Activated naive CD4-positive, alpha-beta T cell treated with anti-CD3 and anti-CD28 coated beads, Interleukin-2, amount 50 U/mL, for 72 hours (primary cell): ENCODE measurements at regions not wholly inside any gene's neighbourhood (a gene's known extent, or its start where the extent isn't known, plus 50 kb on each side); places are given as distances from the start of the nearest gene placed in this dataset.
"Not testable (repeated sequence)": the region's sequence is repeated elsewhere in the genome, so short reads cannot be mapped to it uniquely, and the experiment has no call there.

ENCODE experiments used
- ATAC-seq, 2 donors: fragments of 150-1000 bp; cut with Tn5 transposase; 2 replicates each; pipeline ENCODE4 v1.10.0; 2021; ENCODE audit warnings: mild to moderate bottlenecking in 2 of 2, moderate library complexity in 2 of 2
- DNase-seq, 2 donors: peaks; one replicate each; pipeline ENCODE4 v3.0.0; 2021 to 2022; ENCODE audit warnings: low spot score in 2 of 2
- H3K27ac Mint-ChIP-seq, 2 donors: one replicate each; pipeline ENCODE4 v1.8.0; 2022; ENCODE audit warnings: mild to moderate bottlenecking in 2 of 2, mixed read lengths in 2 of 2
- H3K36me3 Mint-ChIP-seq, 2 donors: one replicate each; pipeline ENCODE4 v1.8.0; 2022; ENCODE audit warnings: mixed read lengths in 2 of 2
- H3K9me3 Mint-ChIP-seq, 2 donors: one replicate each; pipeline ENCODE4 v1.8.0; 2022; ENCODE audit warnings: mixed read lengths in 2 of 2

DNA sequence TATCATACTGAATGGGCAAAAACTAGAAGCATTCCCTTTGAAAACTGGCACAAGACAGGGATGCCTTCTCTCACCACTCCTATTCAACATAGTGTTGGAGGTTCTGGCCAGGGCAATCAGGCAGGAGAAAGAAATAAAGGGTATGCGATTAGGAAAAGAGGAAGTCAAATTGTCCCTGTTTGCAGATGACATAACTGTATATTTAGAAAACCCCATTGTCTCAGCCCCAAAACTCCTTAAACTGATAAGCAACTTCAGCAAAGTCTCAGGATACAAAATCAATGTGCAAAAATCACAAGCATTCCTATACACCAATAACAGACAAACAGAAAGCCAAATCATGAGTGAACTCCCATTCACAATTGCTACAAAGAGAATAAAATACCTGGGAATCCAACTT, 52.5 kb upstream of the CCDC71L start:
- DNase-seq, ATAC-seq, H3K27ac Mint-ChIP-seq: not testable (repeated sequence)
- Mint-ChIP-seq H3K9me3 (peaks cover 5 to 19% of the 10 kb centered on the region in 2 donors), H3K36me3 (peaks cover 6 to 44% of the 10 kb centered on the region in 2 donors)

GRCh38 chr7:106714590-106715442, 53.9 kb upstream of the CCDC71L start:
- not testable (repeated sequence) for H3K27ac Mint-ChIP-seq, ATAC-seq, DNase-seq
- Mint-ChIP-seq H3K36me3 (peaks cover 6 to 44% of the 10 kb centered on the region in 2 donors), H3K9me3 (peaks cover 5 to 25% of the 10 kb centered on the region in 2 donors)

GRCh38 chr7:106715730-106716129, 54.8 kb upstream of the CCDC71L start:
- ATAC-seq, result no peak
- Mint-ChIP-seq H3K36me3 (peaks cover 6 to 40% of the 10 kb centered on the region in 2 donors), H3K9me3 (peaks cover 5 to 24% of the 10 kb centered on the region in 2 donors), H3K27ac (no peak overlapping the region)
- DNase-seq, result no peak

DNA sequence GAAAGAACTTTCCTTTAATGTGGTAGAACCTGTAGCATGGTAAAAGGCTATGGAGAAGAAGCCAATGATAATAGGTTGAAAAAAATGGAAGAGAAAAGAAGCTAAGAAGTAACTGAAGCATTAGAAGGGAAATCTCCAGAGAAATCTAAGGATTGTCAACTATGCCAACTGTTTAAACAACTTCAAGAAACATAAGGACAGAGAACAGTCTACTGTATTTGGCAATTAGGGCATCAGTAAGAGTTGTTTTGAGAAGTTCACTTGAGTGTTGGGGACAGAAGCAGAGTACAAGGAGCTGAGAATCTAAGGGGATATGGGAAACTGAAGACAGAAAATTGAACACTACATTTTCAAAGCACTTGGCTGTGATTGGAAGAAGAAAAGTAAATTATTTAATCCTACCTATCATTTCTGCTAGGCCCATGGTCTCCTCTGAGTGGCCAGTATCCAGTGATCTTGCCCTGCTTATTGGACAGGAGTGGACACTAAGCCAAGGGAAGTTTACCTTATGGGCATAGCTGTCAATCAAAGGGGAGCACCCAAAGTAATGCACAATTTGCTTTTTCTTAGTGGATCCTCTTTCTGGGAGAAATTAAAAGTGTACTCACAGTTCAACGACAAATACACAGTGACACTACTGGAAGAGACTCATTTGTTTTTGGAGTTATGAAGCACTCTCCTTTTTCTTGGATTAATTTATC, 56.4 kb upstream of the CCDC71L start:
- no peak for DNase-seq
- H3K36me3 Mint-ChIP-seq, result peaks cover 0 to 28% of the 10 kb centered on the region in 2 donors
- ATAC-seq, result no peak
- peaks cover 0 to 20% of the 10 kb centered on the region in 2 donors for H3K9me3 Mint-ChIP-seq
- no peak overlapping the region for H3K27ac Mint-ChIP-seq

GRCh38 chr7:106717955-106718871, 57.3 kb upstream of the CCDC71L start:
- Mint-ChIP-seq H3K9me3 (peaks cover 0 to 19% of the 10 kb centered on the region in 2 donors), H3K27ac (no peak overlapping the region), H3K36me3 (peaks cover 0 to 29% of the 10 kb centered on the region in 2 donors)
- ATAC-seq, result peak; percentile 99 to 100
- peak; percentile 64 to 73 for DNase-seq

- Mint-ChIP-seq H3K36me3 (peaks cover 0 to 26% of the 10 kb centered on the region in 2 donors), H3K9me3 (peaks cover 0 to 20% of the 10 kb centered on the region in 2 donors), H3K27ac (no peak overlapping the region)
- DNase-seq (no peak), ATAC-seq (no peak)
These were observed 59.7 kb upstream of the CCDC71L start for GRCh38 chr7:106720641-106721040.

DNA sequence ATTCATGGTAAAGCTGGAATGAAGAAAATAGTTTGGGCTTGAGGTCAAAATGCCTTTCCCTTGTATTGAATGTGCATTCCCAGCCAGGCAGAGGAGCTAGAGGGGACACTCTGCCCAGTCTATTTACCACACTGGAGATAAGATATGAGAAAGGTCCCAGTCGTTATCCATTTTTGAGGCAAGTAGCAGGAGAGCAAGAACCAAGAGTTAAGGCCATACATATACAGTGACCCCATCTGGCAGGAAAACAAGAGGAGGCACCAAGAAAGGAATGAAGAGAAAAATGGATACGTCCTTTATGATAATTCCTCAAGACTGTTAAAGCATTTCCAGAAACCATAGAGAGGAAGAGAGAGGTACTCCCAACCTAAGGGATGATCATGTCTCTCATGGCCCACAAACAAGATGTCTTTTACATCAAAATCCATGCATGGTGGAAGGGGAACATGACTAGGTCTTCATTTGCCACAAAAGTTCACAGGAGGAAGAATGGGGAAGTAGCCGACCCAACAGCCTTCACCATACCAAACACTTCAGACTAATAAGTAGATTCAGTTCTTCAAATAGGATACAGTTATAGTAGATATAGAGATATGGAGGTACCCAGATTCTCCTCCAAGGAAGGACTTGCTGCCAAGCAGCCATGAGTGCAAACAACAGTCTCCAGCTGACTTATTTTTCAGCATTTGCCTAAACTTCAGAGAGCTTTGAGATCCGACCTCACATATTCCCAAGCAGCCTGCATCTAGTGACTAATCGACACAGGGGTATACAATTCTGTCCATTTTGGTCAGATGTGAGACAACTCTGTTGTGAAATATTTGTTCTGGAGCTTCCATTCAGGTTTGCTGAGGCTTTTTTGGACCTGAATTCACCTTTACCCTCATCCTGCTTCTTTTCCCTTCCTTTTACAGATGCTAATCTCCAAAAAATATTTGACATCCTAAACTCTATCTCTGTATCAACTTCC, 61.1 kb upstream of the CCDC71L start:
- DNase-seq (no peak), ATAC-seq (no peak)
- H3K36me3 Mint-ChIP-seq, result peaks cover 0 to 31% of the 10 kb centered on the region in 2 donors
- no peak overlapping the region for H3K27ac Mint-ChIP-seq
- H3K9me3 Mint-ChIP-seq, result peaks cover 0 to 20% of the 10 kb centered on the region in 2 donors

DNA sequence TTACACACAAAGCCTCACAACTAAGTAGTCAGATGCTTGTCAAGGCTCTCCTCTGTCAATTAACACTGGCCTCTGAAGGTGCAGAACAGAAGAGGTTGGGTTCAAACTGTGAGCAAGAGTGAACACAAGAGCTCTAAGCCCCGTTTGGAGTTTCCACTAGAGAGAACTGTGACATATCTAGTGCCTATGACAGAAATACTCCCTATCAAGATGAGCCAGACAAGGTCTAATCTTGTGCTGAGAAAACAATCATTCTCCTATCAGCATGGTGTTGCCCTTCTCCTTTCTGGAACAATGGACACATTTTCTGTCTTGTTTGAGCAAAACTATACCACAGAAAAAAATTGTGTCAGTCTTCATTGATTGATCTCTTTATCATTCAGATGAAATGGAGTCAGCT, 62.4 kb upstream of the CCDC71L start:
- peak in 1 of 2 donors; percentile 34 for ATAC-seq
- Mint-ChIP-seq H3K36me3 (peaks cover 0 to 31% of the 10 kb centered on the region in 2 donors), H3K9me3 (peaks cover 0 to 20% of the 10 kb centered on the region in 2 donors), H3K27ac (no peak overlapping the region)
- no peak for DNase-seq

DNA sequence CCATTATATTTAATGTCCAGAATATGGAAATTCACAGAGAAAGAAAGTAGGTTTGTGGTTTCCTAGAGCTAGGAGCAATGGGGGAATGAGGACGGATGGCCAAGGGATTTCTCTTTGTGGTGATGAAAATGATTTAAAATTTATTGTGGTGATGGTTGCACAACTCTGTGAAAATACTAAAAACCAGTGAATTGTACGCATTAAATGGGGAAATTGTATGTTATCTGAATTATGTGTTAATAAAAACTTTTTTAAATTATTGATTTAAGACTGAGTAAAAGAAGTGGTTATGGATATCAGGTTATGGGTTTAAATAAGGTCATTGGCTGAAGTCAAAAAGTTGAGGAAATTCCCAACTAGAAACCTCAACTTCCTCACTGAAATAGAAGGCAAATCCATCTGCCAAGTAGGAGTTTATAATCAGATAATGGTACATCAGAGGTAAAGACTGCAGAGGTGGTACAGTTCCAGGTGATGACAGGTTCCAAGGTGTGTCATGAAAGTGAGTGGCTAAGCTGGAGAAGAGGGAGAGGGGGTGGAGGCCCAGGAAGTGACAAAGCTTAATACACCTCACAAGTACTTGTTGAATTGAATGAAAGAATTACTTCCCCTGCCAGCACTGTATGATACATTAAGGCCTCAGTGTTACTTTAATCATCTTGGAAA, 68.9 kb upstream of the CCDC71L start:
- DNase-seq (no peak), ATAC-seq (peak; percentile 54 to 74)
- H3K36me3 Mint-ChIP-seq, result peaks cover 0 to 7% of the 10 kb centered on the region in 2 donors
- peak overlapping the region in 1 of 2 donors; percentile 40 for H3K27ac Mint-ChIP-seq
- H3K9me3 Mint-ChIP-seq, result no peaks in the 10 kb centered on the region

GRCh38 chr7:106731187-106731586, 70.2 kb upstream of the CCDC71L start:
- no peak for DNase-seq
- Mint-ChIP-seq H3K36me3 (no peaks in the 10 kb centered on the region), H3K27ac (no peak overlapping the region), H3K9me3 (no peaks in the 10 kb centered on the region)
- ATAC-seq, result no peak

DNA sequence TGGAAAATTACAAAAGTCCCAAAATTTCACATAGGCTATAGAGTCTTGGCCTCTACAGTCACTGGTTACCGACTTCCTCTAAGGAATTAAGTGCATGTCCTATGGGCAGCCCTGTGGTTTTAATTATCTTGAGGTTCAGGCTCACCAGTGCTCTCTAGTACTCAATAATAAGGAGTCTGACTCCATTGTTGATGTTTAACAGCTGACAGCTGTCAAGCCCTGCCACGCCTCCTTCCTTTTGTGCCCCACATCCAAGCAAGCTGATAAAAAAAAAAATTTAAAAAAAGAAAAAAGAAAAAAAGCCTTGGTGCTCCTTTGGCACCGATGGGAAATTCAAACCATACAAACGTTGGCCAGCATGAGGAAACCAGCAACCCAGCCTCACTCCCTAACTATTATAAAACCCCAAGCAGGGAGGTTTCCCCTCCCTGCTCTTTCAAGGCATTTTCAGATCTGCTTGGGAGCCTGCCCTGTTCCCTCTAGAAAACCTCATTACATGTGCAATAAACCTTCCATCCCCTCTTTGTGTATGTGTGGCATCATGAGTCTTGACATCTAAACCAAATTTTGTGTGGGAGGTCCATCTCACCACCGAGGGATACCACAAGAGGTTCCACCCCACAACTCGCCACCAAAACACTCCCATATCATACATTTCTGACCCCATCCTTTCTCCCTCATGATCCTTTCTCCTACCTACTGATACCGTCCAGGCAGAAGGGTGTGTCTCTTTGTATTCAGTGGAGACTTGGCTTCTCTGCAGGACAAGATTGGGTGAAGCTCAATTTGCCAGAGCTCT, 70.9 kb upstream of the CCDC71L start:
- ATAC-seq (peak in 1 of 2 donors; percentile 37), DNase-seq (no peak)
- Mint-ChIP-seq H3K9me3 (no peaks in the 10 kb centered on the region), H3K36me3 (no peaks in the 10 kb centered on the region), H3K27ac (no peak overlapping the region)

- no peak for ATAC-seq
- DNase-seq, result no peak
- Mint-ChIP-seq H3K36me3 (no peaks in the 10 kb centered on the region), H3K9me3 (no peaks in the 10 kb centered on the region), H3K27ac (peak overlapping the region in 1 of 2 donors; percentile 61)
These were observed 74.7 kb upstream of the CCDC71L start for GRCh38 chr7:106735637-106736036.

- Mint-ChIP-seq H3K36me3 (no peaks in the 10 kb centered on the region), H3K9me3 (no peaks in the 10 kb centered on the region), H3K27ac (peak overlapping the region in 1 of 2 donors; percentile 61)
- ATAC-seq (no peak), DNase-seq (no peak)
These were observed 75.2 kb upstream of the CCDC71L start for GRCh38 chr7:106736123-106736507.

DNA sequence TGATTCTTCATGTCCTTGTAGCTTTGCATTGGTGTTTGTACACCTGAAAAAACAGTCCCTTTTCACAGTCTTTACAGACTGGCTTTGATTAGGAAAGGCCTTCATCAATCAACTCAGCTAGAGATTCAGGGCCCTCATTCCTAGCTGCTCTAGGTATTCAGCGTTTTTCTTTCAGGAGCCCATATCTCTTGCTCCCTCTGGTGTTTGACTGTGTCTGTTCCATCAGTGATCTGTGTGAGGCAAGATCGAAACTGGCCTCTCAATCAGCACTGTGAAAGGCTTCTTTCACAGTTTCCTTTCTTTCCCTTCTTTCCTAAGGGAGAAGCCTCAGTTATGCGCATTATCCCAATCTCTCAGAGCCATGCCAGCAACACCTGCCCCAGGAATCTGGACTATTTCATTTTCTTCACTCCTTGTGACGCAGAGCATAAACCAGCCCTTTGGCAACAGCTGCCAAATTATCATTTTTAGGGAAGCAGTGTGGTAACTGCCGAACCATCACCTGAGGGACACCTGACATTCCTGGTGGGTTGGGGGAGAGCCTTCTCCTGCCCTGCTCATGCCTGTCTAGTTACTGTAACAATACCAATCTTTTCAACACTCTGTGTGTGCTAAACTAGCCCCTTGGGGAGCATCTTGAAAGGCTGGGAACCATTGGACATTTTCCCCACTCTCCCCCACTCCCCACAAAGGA, 75.7 kb upstream of the CCDC71L start:
- ATAC-seq (peak; percentile 93 to 94), DNase-seq (peak in 1 of 2 donors; percentile 37)
- Mint-ChIP-seq H3K9me3 (no peaks in the 10 kb centered on the region), H3K27ac (peak overlapping the region in 1 of 2 donors; percentile 61), H3K36me3 (no peaks in the 10 kb centered on the region)
